Lower leg skin (tissue), 4 donors: ENCODE measurements at regions not wholly inside any gene's neighbourhood (a gene's known extent, or its start where the extent isn't known, plus 50 kb on each side); places are given as distances from the start of the nearest gene placed in this dataset.

Source experiments
- DNase-seq, 2 donors: peaks; one replicate each; pipeline ENCODE4 v3.0.0-alpha.2; 2019; ENCODE audit warnings: low spot score in 2 of 2
- H3K4me3 ChIP-seq: fragments of 200-600 bp; sonication (generic); 2 replicates; pipeline ENCODE4 v1.5.1; 2017; ENCODE audit warnings: mild to moderate bottlenecking, low read depth; ENCODE audit not compliant: poor library complexity, severe bottlenecking
- POLR2A ChIP-seq, 2 donors: fragments of 450-650 bp; IDR thresholded peaks; one replicate each; pipeline ENCODE4 v1.6.1; 2016 to 2017; ENCODE audit warnings: antibody characterized with exemption in 2 of 2, mild to moderate bottlenecking in 1 of 2, moderate library complexity in 1 of 2
- WGBS, 2 donors: methylation state at CpG; one replicate each; pipeline ENCODE4 v1.1.5; 2018; 5-methylcytosine and 5-hydroxymethylcytosine counted together
- intact Hi-C: fragments of 100-400 bp; cut with DNase I; formaldehyde crosslinking; loops from one replicate; pipeline ENCODE4 v1.15.0; 2023; ENCODE audit warnings: low total_unique reads
- TF ChIP-seq, protein P1 (sequence below), 3 donors: fragments of 450-650 bp; IDR thresholded peaks; one replicate each; pipeline ENCODE4 v1.5.1; 2016; ENCODE audit warnings: antibody characterized with exemption in 3 of 3, mild to moderate bottlenecking in 3 of 3, moderate library complexity in 2 of 3

DNA sequence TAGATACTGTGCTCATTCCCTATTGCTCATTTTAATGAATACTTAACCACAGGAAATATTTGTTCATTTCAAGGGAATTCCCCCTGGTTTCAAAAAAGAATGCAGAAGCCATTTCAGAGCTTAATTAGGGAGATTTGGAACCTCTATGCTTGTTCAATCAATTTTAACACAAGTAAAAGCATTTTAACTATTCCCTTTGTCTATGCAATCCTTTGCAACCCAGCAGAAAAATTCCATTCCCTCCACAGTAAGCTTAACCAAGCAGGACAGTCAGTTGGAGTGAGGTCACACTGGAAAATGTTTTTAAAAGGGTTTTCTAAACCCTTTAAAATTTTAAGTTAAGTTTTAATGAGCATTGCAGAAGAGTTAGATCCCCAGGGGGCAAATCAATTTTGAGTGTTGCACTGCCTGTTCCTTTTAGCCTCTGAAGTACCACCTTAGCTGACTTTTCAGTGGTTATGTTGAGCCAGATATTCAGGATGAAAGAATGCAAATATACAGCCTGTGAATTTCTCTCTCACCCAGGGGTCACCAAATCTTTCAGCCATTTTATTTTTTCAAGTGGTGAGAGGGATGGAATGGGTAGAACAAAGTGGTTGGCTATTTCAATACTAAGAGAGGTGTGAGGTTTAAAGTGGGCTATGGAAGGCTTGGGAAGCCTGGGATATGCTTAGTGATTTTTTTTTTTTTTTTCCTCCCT lies 356.2 kb upstream of the NUDT12 start:
- TF ChIP-seq, protein P1, sequence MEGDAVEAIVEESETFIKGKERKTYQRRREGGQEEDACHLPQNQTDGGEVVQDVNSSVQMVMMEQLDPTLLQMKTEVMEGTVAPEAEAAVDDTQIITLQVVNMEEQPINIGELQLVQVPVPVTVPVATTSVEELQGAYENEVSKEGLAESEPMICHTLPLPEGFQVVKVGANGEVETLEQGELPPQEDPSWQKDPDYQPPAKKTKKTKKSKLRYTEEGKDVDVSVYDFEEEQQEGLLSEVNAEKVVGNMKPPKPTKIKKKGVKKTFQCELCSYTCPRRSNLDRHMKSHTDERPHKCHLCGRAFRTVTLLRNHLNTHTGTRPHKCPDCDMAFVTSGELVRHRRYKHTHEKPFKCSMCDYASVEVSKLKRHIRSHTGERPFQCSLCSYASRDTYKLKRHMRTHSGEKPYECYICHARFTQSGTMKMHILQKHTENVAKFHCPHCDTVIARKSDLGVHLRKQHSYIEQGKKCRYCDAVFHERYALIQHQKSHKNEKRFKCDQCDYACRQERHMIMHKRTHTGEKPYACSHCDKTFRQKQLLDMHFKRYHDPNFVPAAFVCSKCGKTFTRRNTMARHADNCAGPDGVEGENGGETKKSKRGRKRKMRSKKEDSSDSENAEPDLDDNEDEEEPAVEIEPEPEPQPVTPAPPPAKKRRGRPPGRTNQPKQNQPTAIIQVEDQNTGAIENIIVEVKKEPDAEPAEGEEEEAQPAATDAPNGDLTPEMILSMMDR (IDR thresholded peaks at IDR 0.05), result no peak
- TF ChIP-seq POLR2A (IDR thresholded peaks at IDR 0.05), result no peak
- no peak for DNase-seq
- intact Hi-C loops, result no loop called here
- no peak overlapping the region for H3K4me3 ChIP-seq

DNA sequence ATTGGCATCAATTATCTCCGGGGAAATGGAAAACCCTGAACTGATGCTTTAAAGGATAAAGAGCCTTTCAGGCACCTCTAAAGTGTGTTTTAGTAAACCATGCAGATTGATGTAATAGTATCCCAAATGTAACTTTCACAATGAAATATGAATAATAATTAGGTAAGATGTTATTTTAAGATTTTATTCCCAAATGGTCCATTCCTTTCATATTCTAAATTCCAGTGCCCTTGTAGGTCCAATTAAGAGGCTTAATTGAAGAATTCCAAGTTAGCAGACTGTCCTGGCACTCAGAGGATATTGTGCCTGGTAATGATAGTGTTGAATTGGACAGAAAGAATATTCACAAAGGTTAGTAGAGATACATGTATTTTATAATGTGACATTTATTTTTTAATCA lies 352.5 kb upstream of the NUDT12 start:
- no peak for DNase-seq
- no peak for TF ChIP-seq POLR2A (IDR thresholded peaks at IDR 0.05)
- TF ChIP-seq, protein P1 (IDR thresholded peaks at IDR 0.05), result no peak
- H3K4me3 ChIP-seq, result no peak overlapping the region
- 84 to 90% methylated on average over 1 of the region's 1 CpG for WGBS, 2 donors
- intact Hi-C loops, result no loop called here

DNA sequence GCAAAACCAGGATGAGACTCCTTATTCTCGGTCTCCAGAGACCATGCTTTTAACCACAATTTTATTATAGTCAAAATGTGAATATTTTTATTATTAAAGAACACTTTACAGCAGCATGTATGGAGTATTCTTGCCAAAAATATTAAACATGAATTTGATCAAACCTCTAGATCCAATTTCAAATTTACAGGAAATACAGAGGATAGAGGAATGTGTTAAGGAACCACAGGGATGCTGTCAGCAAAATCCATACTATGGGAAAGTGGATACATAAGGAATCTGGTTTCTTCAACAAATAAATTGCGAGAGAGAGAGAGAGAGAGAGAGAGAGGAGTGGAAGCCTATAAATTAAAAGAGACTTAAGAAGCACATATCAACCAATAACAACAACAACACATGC lies 348.2 kb upstream of the NUDT12 start:
- H3K4me3 ChIP-seq, result no peak overlapping the region
- intact Hi-C loops, result no loop called here
- WGBS, 2 donors, result 86% methylated on average over 2 of the region's 2 CpGs
- no peak for DNase-seq
- TF ChIP-seq, protein P1 (IDR thresholded peaks at IDR 0.05), result no peak
- no peak for TF ChIP-seq POLR2A (IDR thresholded peaks at IDR 0.05)

DNA sequence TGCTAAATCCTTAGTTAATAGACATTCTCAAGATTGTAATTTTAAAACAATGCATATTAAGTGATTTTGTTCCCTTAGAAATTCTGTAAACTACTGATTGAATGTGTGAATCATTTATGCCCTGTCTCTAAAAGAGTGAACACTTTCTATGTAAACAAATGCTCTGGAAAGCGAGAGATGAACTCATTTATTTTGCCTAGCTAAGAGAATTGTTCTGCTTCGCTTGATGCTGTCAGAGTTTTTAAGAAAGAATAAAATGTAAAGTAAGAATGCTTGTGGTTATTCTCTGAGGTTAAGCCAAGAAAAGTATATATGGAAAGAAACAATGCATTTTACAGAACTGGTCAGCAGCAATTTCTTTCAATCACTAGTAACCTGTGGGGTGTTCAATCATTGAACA lies 347.4 kb upstream of the NUDT12 start:
- 81 to 93% methylated on average over 2 of the region's 2 CpGs for WGBS, 2 donors
- H3K4me3 ChIP-seq, result no peak overlapping the region
- TF ChIP-seq, protein P1 (IDR thresholded peaks at IDR 0.05), result no peak
- no peak for DNase-seq
- intact Hi-C loops, result no loop called here

DNA sequence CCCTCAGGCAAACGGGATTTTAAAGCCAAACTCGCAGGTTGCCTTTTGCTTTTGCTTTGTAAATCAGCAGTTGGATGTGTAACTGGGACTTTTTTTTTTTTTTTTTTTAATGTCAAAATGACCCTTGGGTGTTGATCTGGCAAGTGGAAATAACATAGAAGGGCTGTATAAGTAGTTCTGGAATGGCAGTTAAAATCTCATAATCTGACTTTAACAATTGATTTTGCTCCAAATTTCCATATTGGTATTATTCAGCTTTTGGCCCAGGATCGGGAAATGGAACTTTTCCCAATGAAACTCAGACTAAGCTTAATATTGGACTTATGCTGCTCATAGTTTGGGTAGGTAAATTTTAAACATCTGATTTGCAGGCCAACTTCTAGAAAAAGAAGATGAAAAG lies 346.8 kb upstream of the NUDT12 start:
- no peak for DNase-seq
- no peak overlapping the region for H3K4me3 ChIP-seq
- intact Hi-C loops, result no loop called here
- 66 to 74% methylated on average over 3 of the region's 3 CpGs for WGBS, 2 donors
- no peak for TF ChIP-seq POLR2A (IDR thresholded peaks at IDR 0.05)
- TF ChIP-seq, protein P1 (IDR thresholded peaks at IDR 0.05), result no peak
